Stomach (tissue), 8 donors: ENCODE measurements at regions not wholly inside any gene's neighbourhood (a gene's known extent, or its start where the extent isn't known, plus 50 kb on each side); places are given as distances from the start of the nearest gene placed in this dataset.

ENCODE experiments used
- DNase-seq, 2 donors: peaks; one replicate each; pipeline versions ENCODE4 v3.0.0 to v3.0.0-alpha.2; 2013 to 2019
- H3K27ac ChIP-seq, 5 donors: fragments of 200-600 bp in 4 of 5; sonication (generic) in 4 of 5; one replicate each; pipeline ENCODE4 v1.5.1; 2013 to 2019; ENCODE audit warnings: mild to moderate bottlenecking in 1 of 5, moderate library complexity in 1 of 5
- H3K27me3 ChIP-seq, 3 donors: fragments of 200-600 bp; sonication (generic); one replicate each; pipeline ENCODE4 v1.5.1; 2017 to 2019; ENCODE audit warnings: mixed run types in 1 of 3
- H3K36me3 ChIP-seq, 4 donors: fragments of 200-600 bp; sonication (generic); 1 replicate in 3 of 4; 2 replicates in 1 of 4; pipeline ENCODE4 v1.5.1; 2016 to 2019
- H3K4me1 ChIP-seq, 4 donors: fragments of 200-600 bp; sonication (generic); one replicate each; pipeline ENCODE4 v1.5.1; 2016 to 2019
- H3K4me3 ChIP-seq, 4 donors: fragments of 200-600 bp; sonication (generic) in 3 of 4; one replicate each; pipeline ENCODE4 v1.5.1; 2016 to 2019; ENCODE audit warnings: mild to moderate bottlenecking in 1 of 4
- H3K9me3 ChIP-seq, 4 donors: fragments of 200-600 bp; sonication (generic); one replicate each; pipeline ENCODE4 v1.5.1; 2016 to 2019
- EP300 ChIP-seq: sonication (generic); formaldehyde crosslinking; IDR thresholded peaks from one replicate; pipeline ENCODE4 v1.6.1; 2017; ENCODE audit warnings: antibody characterized with exemption
- POLR2A ChIP-seq, 4 donors: fragments of 450-650 bp; IDR thresholded peaks; one replicate each; pipeline ENCODE4 v1.6.1; 2016; ENCODE audit warnings: antibody characterized with exemption in 4 of 4, control low read depth in 2 of 4, mild to moderate bottlenecking in 1 of 4, moderate library complexity in 1 of 4
- POLR2AphosphoS5 ChIP-seq, 3 donors: sonication (generic); formaldehyde crosslinking; IDR thresholded peaks; one replicate each; pipeline ENCODE4 v1.6.1; 2016; ENCODE audit warnings: antibody characterized with exemption in 3 of 3
- WGBS, 5 donors: extraction: QIAGEN DNeasy Blood & Tissue Kit in 3 of 5; methylation state at CpG; one replicate each; pipeline versions ENCODE4 v1.1.5 to v1.1.7; 2013 to 2018; 5-methylcytosine and 5-hydroxymethylcytosine counted together
- intact Hi-C: fragments of 100-400 bp; cut with DNase I; formaldehyde crosslinking; loops from one replicate; pipeline ENCODE4 v1.15.1; 2023; ENCODE audit warnings: low total_unique reads
- TF ChIP-seq, protein P1 (sequence below), 7 experiments: fragments of 450-650 bp in 4 of 7; fragments of 200-600 bp in 3 of 7; sonication (generic) in 3 of 7; IDR thresholded peaks; one replicate each; pipeline ENCODE4 v1.5.1; 2016 to 2019; ENCODE audit warnings: antibody characterized with exemption in 7 of 7, control low read depth in 2 of 7, mild to moderate bottlenecking in 1 of 7
- donor health status: healthy with polysubstance abuse.
- donor health status: Bipolar disorder and iron deficiency.
- donor health status: healthy.

DNA sequence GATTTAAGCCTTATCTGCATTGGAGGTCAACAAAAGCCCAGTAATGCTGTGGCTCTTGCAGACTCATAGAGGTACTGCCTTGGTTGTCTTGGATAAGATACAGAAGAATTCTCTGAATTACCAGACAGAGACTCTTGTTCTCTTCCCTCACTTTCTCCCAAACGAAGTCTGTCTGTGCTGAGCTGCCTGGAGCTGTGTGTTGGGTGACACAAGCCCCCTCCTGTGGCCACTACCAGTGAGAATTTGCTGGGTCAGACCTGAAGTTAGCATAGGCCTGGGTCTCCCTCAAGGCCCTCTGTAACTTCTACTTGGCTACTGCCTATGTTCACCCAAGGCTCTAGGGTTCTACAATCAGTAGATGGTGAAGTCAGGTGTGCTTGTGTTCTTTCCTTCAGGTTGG lies 413.0 kb downstream of the PCDH20 start:
- 44 to 61% (median 52%) methylated on average over 1 of the region's 1 CpG for whole genome bisulfite sequencing, 5 donors
- DNase-seq = no peak
- intact Hi-C loops = no loop called here
- no peaks in the 10 kb centered on the region for H3K4me1 ChIP-seq
- peaks cover 0 to 19% (median 5%) of the 10 kb centered on the region in 4 donors for H3K9me3 ChIP-seq
- no peaks in the 10 kb centered on the region for H3K36me3 ChIP-seq
- H3K27ac ChIP-seq = no peak overlapping the region
- no peak overlapping the region for H3K4me3 ChIP-seq
- H3K27me3 ChIP-seq = no peaks in the 10 kb centered on the region
- TF ChIP-seq, protein P1, sequence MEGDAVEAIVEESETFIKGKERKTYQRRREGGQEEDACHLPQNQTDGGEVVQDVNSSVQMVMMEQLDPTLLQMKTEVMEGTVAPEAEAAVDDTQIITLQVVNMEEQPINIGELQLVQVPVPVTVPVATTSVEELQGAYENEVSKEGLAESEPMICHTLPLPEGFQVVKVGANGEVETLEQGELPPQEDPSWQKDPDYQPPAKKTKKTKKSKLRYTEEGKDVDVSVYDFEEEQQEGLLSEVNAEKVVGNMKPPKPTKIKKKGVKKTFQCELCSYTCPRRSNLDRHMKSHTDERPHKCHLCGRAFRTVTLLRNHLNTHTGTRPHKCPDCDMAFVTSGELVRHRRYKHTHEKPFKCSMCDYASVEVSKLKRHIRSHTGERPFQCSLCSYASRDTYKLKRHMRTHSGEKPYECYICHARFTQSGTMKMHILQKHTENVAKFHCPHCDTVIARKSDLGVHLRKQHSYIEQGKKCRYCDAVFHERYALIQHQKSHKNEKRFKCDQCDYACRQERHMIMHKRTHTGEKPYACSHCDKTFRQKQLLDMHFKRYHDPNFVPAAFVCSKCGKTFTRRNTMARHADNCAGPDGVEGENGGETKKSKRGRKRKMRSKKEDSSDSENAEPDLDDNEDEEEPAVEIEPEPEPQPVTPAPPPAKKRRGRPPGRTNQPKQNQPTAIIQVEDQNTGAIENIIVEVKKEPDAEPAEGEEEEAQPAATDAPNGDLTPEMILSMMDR (IDR thresholded peaks at IDR 0.05) = no peak
- TF ChIP-seq EP300 (no peak), POLR2A (IDR thresholded peaks at IDR 0.05) (no peak), POLR2AphosphoS5 (IDR thresholded peaks at IDR 0.05) (no peak)

DNA sequence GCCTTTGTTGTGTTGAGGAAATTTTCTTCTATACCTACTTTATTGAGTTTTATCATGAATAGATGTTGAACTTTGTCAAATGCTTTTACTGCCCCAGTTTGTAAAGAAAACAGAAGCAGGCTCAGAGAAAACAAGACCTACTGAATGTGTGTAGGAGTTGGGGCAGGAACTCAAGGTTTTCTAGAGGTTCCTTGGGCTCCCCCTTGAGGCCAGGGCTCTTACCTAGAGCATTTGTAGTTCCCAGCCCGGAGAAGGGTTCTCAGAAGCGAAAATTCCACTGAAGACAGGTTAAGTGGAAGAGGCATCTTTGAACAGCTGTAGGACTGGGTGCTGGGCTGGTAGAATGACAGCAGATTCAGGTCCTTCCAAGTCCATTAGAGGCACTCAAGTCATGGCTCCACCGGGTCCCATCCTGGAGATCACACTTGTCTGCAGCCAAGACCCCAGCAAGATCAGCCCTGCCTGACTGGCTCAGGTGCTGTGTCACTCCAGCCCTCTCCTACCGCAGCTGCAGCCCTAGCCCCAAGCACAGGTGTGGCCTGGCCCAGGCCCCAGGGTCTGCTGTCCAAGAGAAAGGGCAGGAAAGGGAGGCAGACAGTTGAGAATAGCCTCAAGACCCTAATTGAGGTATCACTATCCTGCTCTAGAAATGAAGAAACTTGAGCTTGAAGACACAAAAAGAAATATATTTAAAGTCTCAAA lies 425.5 kb downstream of the PCDH20 start:
- Histone ChIP-seq H3K36me3 (no peaks in the 10 kb centered on the region), H3K4me1 (no peaks in the 10 kb centered on the region), H3K9me3 (no peaks in the 10 kb centered on the region), H3K4me3 (no peak overlapping the region), H3K27me3 (no peaks in the 10 kb centered on the region), H3K27ac (no peak overlapping the region)
- intact Hi-C loops = no loop called here
- DNase-seq = peak in 1 of 2 donors; percentile 37
- TF ChIP-seq POLR2A (IDR thresholded peaks at IDR 0.05) (no peak), POLR2AphosphoS5 (IDR thresholded peaks at IDR 0.05) (no peak), EP300 (no peak)
- TF ChIP-seq, protein P1 (IDR thresholded peaks at IDR 0.05) = no peak
- 75 to 87% (median 83%) methylated on average over 4 of the region's 4 CpGs for WGBS, 5 donors

DNA sequence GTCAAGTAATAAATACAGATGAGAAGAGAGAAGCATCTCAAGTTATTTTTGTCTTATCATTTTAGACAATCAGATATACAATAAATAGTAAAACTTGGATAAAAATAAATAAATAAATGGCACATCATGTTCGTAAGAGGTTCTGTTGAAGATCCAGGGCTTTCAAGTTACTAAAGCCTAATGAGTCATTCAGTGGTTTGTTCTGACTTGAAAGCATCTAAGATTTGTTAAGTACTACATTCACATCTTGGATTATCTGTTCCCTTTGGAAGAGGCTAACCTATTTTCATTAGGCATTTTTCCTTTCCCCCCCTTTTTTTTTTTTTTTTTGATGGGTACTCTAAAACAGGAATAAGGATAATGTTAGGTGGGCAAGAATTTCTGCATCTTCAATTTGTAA lies 429.3 kb downstream of the PCDH20 start:
- WGBS, 5 donors = 75 to 86% (median 85%) methylated on average over 1 of the region's 1 CpG
- no peaks in the 10 kb centered on the region for H3K27me3 ChIP-seq
- no peaks in the 10 kb centered on the region for H3K36me3 ChIP-seq
- intact Hi-C loops = no loop called here
- TF ChIP-seq, protein P1 (IDR thresholded peaks at IDR 0.05) = no peak
- TF ChIP-seq POLR2A (IDR thresholded peaks at IDR 0.05) (no peak), POLR2AphosphoS5 (IDR thresholded peaks at IDR 0.05) (no peak), EP300 (no peak)
- DNase-seq = no peak
- peaks cover 0 to 3% (median under 1%) of the 10 kb centered on the region in 4 donors for H3K9me3 ChIP-seq
- H3K4me1 ChIP-seq = no peaks in the 10 kb centered on the region
- H3K4me3 ChIP-seq = no peak overlapping the region
- no peak overlapping the region for H3K27ac ChIP-seq

DNA sequence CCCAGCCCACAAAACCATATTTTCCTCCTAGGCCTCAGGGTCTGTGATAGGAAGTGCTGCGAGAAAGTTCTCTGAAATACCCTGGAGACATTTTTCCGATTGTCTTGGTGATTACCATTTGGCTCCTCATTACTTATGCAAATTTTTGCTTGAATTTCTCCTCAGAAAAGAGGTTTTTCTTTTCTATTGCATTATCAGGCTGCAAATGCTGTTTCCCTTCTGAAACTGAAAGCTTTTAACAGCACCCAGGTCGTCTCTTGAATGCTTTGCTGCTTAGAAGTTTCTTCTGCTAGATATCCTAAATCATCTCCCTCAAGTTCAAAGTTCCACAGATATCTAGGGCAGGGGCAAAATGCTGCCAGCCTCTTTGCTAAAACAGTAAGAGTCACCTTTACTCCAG lies 434.2 kb downstream of the PCDH20 start:
- Histone ChIP-seq H3K27ac (no peak overlapping the region), H3K36me3 (no peaks in the 10 kb centered on the region), H3K9me3 (peaks cover 0 to 10% (median 3%) of the 10 kb centered on the region in 4 donors), H3K27me3 (no peaks in the 10 kb centered on the region), H3K4me3 (no peak overlapping the region), H3K4me1 (no peaks in the 10 kb centered on the region)
- TF ChIP-seq POLR2AphosphoS5 (IDR thresholded peaks at IDR 0.05) = no peak
- TF ChIP-seq, protein P1 (IDR thresholded peaks at IDR 0.05) = no peak
- no peak for TF ChIP-seq EP300
- no peak for DNase-seq
- intact Hi-C loops = no loop called here
- WGBS, 5 donors = 77 to 88% (median 84%) methylated on average over 3 of the region's 3 CpGs
